HFFc6 (cell line): ENCODE measurements at regions not wholly inside any gene's neighbourhood (a gene's known extent, or its start where the extent isn't known, plus 50 kb on each side); places are given as distances from the start of the nearest gene placed in this dataset.
"Not testable (repeated sequence)": the region's sequence is repeated elsewhere in the genome, so short reads cannot be mapped to it uniquely, and the experiment has no call there.

Source experiments
- DNase-seq: peaks from one replicate; pipeline ENCODE4 v3.0.0-alpha.2; 2018
- H3K27ac Mint-ChIP-seq: 2 replicates; pipeline ENCODE4 v1.8.0; 2020; ENCODE audit warnings: mild to moderate bottlenecking, mixed read lengths
- H3K27me3 Mint-ChIP-seq: 2 replicates; pipeline ENCODE4 v1.8.0; 2021; ENCODE audit warnings: mild to moderate bottlenecking, moderate library complexity, mixed read lengths; ENCODE audit not compliant: insufficient read depth
- H3K36me3 Mint-ChIP-seq: 2 replicates; pipeline ENCODE4 v1.8.0; 2021; ENCODE audit warnings: low read depth, mixed read lengths
- H3K4me1 Mint-ChIP-seq: 2 replicates; pipeline ENCODE4 v1.8.0; 2020; ENCODE audit warnings: low read depth, mixed read lengths
- H3K4me3 Mint-ChIP-seq: 2 replicates; pipeline ENCODE4 v1.8.0; 2020; ENCODE audit warnings: mild to moderate bottlenecking, moderate library complexity, mixed read lengths
- H3K9me3 Mint-ChIP-seq: 2 replicates; pipeline ENCODE4 v1.8.0; 2020; ENCODE audit warnings: mild to moderate bottlenecking, mixed read lengths
- TF ChIP-seq, protein P1 (sequence below): fragments of 200-600 bp; sonication (generic); IDR thresholded peaks from 2 replicates; pipeline ENCODE4 v1.5.0; 2021; ENCODE audit warnings: antibody characterized with exemption, mild to moderate bottlenecking

GRCh38 chrX:128616933-128617332, 564.7 kb upstream of the ACTRT1 start:
- Mint-ChIP-seq H3K9me3 (no peaks in the 10 kb centered on the region), H3K27me3 (no peaks in the 10 kb centered on the region), H3K27ac (no peak overlapping the region), H3K4me1 (no peaks in the 10 kb centered on the region), H3K36me3 (no peaks in the 10 kb centered on the region), H3K4me3 (no peak overlapping the region)
- TF ChIP-seq, protein P1, sequence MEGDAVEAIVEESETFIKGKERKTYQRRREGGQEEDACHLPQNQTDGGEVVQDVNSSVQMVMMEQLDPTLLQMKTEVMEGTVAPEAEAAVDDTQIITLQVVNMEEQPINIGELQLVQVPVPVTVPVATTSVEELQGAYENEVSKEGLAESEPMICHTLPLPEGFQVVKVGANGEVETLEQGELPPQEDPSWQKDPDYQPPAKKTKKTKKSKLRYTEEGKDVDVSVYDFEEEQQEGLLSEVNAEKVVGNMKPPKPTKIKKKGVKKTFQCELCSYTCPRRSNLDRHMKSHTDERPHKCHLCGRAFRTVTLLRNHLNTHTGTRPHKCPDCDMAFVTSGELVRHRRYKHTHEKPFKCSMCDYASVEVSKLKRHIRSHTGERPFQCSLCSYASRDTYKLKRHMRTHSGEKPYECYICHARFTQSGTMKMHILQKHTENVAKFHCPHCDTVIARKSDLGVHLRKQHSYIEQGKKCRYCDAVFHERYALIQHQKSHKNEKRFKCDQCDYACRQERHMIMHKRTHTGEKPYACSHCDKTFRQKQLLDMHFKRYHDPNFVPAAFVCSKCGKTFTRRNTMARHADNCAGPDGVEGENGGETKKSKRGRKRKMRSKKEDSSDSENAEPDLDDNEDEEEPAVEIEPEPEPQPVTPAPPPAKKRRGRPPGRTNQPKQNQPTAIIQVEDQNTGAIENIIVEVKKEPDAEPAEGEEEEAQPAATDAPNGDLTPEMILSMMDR, result no peak
- no peak for DNase-seq

GRCh38 chrX:128606817-128607216, 554.6 kb upstream of the ACTRT1 start:
- not testable (repeated sequence) for H3K9me3 Mint-ChIP-seq, H3K4me1 Mint-ChIP-seq, H3K4me3 Mint-ChIP-seq, H3K27me3 Mint-ChIP-seq, H3K27ac Mint-ChIP-seq, DNase-seq, H3K36me3 Mint-ChIP-seq

GRCh38 chrX:128606357-128606756, 554.2 kb upstream of the ACTRT1 start:
- H3K27me3 Mint-ChIP-seq, H3K4me3 Mint-ChIP-seq, H3K36me3 Mint-ChIP-seq, DNase-seq, H3K9me3 Mint-ChIP-seq, H3K4me1 Mint-ChIP-seq, H3K27ac Mint-ChIP-seq: not testable (repeated sequence)

- Mint-ChIP-seq H3K4me3 (no peak overlapping the region), H3K4me1 (no peaks in the 10 kb centered on the region), H3K9me3 (peaks cover 3% of the 10 kb centered on the region; the same call in 1 of the 2 replicates), H3K27ac (no peak overlapping the region), H3K36me3 (no peaks in the 10 kb centered on the region), H3K27me3 (no peaks in the 10 kb centered on the region)
- TF ChIP-seq, protein P1, result no peak
- no peak for DNase-seq
These were observed 549.5 kb upstream of the ACTRT1 start for GRCh38 chrX:128601706-128602105.

GRCh38 chrX:128599632-128600031, 547.4 kb upstream of the ACTRT1 start:
- no peak overlapping the region for H3K4me3 Mint-ChIP-seq
- TF ChIP-seq, protein P1, result no peak

DNA sequence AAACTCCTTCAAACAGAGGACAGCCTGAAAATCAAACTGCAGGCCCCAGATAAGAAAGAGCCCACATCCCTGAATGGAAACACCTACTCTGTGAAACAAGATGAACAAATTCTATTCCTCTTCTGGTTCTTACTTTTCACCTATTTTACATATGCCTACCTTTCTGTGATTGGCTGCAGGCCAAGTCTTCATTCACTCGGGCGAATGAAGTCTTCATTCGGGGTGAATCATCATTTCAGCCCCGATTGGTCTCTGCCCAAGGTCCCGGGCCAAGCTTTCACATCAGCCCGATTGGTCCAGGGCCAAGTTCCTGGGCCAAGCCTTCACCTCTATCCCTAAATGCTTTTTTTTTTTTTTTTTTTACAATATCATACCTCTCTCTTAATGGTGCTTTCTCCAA, 529.8 kb upstream of the ACTRT1 start:
- H3K4me3 Mint-ChIP-seq, result no peak overlapping the region
- no peak overlapping the region for H3K27ac Mint-ChIP-seq
- no peak for DNase-seq
- TF ChIP-seq, protein P1, result no peak
- H3K27me3 Mint-ChIP-seq, result no peaks in the 10 kb centered on the region
- peaks cover 12% of the 10 kb centered on the region for H3K9me3 Mint-ChIP-seq
- H3K36me3 Mint-ChIP-seq, result no peaks in the 10 kb centered on the region
- no peaks in the 10 kb centered on the region for H3K4me1 Mint-ChIP-seq

More at GRCh38 chrX:128599632-128600031, 547.4 kb upstream of the ACTRT1 start:
- no peak for DNase-seq
- Mint-ChIP-seq H3K9me3 (peaks cover 22% of the 10 kb centered on the region), H3K36me3 (no peaks in the 10 kb centered on the region), H3K4me1 (no peaks in the 10 kb centered on the region), H3K27ac (no peak overlapping the region), H3K27me3 (peaks cover 2% of the 10 kb centered on the region; the same call in 1 of the 2 replicates)

DNA sequence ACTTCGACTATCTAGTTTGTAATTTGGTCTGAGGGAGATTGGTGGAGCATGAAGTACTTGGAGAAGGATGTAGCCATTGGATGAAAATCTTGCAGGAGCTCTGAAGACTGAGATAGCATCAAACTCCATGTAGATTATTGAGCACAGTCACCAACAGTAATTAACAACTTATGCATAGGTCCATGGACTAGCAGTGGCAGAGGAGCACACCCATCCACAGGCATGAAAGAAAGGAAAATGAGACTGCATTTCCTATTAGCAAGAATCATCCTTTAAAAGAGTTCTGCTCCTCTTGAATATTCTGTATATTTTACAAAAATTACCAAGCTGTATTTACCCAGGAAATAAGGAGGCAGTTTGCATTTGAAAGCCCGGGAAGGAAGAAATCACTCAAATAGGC, 529.4 kb upstream of the ACTRT1 start:
- peaks cover 12% of the 10 kb centered on the region for H3K9me3 Mint-ChIP-seq
- no peaks in the 10 kb centered on the region for H3K4me1 Mint-ChIP-seq
- no peak for DNase-seq
- H3K27ac Mint-ChIP-seq, result no peak overlapping the region
- TF ChIP-seq, protein P1, result no peak
- no peaks in the 10 kb centered on the region for H3K36me3 Mint-ChIP-seq
- H3K27me3 Mint-ChIP-seq, result no peaks in the 10 kb centered on the region
- H3K4me3 Mint-ChIP-seq, result no peak overlapping the region
